HG03378 (cell line): ENCODE measurements at regions not wholly inside any gene's neighbourhood (a gene's known extent, or its start where the extent isn't known, plus 50 kb on each side); places are given as distances from the start of the nearest gene placed in this dataset.

Experiments
- ATAC-seq: cut with Tn5 transposase; IDR thresholded peaks from one replicate; pipeline ENCODE4 v1.9.1; 2021; ENCODE audit warnings: mild to moderate bottlenecking, moderate library complexity; ENCODE audit not compliant: unreplicated experiment

DNA sequence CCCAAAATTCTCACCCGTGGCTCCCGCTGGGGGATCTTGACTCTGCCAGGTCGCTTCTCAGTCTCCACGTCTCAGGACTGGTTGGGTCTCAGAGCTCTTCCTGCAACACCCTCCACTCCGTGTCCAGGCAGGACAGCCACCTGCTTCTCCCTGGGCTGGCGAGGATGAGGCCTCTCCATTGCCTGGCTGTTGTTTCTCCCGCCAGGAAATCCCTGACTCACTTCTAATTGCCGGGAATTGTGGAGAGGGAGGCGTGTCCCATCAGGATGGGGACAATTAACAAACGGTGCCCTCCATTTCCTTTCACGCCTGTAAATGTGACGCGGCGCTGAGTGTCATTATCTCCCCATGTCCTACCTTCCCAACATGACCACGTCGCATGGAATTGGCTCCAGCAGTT, 204.5 kb downstream of the RBFOX3 start:
- no peak for ATAC-seq

DNA sequence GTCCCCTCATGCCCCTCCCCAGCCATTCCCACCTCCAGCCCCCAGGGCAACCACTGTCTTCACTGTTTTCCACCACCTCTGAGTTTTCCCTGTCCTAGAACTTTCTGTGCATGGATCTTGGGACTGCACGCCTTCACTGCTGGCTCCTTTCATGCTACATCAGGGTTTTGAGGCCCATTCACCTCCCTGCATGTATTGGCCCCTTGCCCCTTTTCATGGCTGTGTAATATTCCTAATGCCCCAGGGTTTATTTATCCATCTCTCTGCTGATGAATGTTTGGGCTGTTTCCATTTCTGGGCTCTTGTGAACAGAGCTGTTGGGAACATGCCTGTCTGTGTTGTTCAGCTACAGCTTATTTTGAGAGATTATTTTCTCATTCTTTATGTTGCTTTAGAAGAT, 205.0 kb downstream of the RBFOX3 start:
- no peak for ATAC-seq

DNA sequence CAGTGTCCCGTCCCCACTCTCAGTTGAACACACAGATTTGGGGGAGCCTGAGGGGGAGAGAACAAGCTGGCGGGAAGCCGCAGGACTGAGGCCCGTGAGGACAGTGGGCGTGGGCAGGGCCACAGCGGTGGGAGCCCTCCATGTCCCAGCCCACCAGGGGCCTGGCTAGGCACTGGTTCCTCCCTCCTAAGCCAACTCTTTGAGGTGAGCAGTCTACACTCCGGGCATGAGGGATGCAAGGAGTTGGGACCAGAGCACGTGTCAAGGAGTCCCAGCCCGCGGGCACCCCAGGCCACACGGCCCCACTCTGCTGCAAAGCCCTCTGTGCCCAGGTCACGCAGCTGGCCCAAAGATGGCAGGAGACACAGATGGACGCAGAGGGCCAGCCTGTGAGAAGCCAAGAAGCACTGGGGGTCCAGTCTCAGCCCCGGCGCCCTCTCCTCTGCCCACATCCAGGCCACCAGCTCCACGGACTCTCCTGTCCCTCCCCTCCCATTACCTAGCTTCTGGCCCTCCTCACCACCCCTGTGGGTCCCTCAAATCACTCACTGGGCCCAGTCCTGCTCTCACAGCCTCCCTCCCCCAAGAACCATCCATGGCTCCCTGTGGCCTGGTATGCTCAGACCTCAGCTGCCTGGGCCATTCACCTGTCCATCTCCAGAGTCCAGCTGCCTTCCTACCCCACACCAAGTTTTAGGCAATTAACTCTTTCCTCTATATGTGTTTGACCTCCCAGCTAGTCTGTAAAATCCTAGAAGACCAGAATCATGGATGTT, 206.5 kb downstream of the RBFOX3 start:
- no peak for ATAC-seq

DNA sequence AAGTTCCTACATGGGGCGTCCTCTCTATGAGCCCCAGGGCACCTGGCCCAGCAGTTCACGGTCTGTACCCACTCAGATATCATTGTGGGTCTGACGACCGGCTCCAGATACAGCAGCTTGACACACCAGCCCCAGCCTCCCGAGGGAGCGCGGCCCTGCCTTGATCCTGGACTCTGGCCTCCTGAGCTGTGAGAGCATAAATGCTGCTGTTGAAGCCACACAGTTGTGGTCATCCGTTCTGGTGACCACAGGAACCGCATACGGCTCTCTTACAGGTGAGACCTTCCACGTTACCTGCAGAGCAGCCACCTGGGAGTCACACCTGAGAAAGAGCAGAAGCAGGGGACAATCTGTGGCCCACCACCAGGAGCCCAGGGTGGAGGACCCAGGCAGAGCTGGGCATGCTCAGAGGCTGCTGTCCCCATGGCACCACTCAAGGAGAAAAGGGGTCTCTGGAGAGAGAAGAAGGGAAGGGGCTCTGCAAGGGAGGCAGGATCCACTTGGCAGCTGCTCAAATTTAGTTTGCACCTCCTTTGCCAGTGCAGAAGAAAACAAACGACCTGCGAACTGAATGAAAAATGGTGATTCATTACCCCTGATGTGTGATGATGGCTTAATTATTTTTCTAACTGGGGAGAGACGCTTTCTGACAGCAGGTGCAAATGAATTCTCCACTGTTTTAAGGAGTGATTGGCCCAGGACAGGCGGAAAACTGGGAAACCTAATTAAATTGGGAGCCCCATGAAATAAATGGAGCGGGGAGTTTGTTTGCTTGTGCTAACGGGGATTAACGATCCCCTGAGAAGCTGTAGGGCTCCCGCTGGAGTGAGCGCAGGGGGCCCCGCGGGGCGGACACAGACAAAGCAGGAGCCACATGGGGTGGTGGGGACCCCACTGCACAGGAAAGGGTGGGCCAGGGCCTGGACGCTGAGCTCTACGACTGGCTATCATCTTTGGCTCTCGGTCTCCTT, 208.9 kb downstream of the RBFOX3 start:
- no peak for ATAC-seq

DNA sequence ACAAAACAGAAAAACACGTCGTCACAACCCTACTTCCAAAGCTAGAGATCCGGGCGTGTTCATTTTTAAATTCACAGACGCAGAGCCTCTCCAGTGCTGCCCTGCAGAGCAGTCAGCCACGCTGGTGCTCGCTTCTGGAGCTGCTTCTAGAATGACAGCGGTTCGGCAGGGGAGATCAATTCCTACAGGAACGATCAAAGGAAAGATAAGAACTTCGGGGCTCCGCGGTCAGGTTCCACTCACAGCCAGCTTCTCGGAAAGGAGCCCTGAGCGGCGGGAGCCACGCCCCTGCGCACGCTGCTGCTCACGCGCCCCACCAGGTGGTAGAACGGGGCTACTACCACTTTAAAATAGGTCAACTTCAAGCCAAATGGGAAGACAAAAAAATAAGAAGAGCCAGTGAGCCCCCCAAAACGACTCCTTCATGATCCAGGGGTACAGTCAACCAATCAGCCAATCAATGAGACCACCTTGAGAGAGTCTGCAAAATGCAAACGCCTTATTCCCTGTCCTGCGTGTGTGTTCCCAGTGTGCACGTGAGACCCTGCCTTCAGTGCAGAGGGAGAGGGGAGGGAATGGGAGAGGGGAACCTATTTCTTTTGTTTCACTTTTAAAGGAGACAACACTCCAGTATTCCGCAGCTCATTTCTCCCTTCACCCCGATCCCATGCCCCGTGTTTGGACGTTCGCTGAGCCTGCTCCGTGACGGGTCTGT, 209.7 kb downstream of the RBFOX3 start:
- no peak for ATAC-seq

DNA sequence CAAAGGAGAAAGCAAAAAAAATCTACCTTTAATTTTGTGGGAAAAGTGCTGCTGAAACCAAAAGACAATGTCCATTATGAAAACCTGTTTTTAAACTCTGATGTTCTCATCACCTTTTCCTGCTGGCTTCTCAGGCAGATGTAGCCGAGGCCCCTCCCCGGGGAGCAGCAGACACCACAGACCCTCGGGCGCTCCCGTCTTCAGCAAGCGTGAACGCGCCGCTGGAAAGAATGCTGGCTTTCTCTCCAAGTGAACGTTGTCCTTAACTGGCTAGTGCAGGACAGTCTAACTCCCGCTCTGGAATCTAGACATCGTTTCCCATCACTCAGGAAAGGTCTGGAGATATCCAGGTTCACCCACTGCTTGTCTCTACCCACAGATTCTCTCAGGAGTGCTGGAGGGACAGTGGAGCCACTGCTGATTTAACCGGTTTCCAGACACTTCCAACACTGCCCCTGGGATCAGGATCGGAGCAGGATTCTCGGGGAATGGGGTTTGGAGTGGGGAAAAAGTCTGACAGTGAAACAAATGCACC, 211.2 kb downstream of the RBFOX3 start:
- no peak for ATAC-seq

DNA sequence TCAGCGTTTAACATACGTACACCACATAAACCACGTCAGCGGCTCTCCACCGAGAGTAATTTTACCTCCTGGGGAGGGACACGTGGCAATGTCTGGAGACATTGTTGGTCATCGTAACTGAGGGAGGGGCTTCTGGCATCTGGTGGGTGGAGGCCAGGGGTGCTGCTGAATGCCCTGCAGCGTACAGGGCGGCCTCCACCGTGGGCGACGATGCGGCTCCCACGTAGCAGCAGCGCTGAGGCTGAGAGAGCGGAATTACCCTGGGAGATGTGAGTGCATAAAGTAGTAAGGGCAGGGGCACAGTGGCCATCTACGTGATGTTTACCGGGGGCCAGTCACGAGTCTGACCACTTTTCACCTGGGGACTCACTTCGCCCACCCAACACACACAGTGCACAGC, 212.4 kb downstream of the RBFOX3 start:
- no peak for ATAC-seq

DNA sequence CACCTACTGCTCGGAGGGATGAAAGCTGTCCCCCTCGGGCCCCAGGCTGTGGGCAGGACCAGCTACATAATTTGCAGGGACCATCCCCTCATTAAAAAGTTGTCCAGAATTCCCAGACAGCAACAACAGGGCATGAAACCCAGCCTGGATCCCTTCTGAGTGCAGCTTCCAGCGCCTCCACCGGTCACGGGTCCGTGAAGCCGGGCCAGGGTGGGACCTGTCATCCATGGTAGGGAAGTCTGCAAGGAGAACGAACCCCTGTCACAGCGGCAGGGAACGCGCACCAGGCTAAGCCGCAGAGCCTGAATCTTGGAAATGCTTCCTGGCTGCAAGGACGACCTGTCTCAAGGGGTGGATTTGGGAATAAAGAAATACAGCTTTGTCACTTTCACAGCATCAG, 214.2 kb downstream of the RBFOX3 start:
- ATAC-seq: no peak

DNA sequence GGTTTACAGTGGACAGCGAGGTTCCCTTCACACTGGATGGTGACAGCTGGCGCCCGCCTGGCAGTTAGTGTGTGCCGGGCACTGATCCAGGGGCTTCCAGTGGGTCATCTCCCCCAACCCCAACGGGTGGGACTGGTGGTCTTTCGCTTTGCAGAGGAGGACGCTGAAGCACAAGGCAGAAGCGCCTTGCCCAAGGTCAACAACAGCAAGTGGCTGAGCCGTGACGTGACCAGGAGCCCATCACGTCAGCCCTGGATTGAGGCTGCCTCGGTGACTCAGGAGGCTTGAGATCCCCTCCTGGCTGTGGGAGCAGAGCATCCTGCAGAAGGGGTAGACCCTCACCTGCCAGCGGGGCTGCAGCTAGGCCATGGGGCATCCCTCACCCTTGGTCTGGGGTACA, 215.3 kb downstream of the RBFOX3 start:
- no peak for ATAC-seq

DNA sequence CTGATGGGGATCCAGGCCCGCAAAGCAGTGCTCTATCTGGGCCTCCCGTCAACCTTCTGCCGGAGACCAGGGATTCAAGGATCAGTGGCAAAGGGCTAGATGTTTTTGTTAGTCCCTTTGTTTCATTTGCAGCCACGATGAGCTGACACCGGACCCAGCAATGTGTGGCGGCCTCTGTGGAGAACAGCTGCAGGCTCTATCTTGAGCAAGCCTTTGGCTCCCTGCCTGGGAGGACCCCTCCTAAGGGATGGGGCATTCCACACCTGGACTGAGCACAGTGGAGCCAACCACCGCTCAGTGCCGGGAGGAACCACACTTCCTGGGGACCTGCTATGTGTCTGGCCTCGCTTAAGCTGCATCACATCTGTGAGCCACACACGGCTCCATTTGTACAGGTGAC, 215.8 kb downstream of the RBFOX3 start:
- no peak for ATAC-seq

DNA sequence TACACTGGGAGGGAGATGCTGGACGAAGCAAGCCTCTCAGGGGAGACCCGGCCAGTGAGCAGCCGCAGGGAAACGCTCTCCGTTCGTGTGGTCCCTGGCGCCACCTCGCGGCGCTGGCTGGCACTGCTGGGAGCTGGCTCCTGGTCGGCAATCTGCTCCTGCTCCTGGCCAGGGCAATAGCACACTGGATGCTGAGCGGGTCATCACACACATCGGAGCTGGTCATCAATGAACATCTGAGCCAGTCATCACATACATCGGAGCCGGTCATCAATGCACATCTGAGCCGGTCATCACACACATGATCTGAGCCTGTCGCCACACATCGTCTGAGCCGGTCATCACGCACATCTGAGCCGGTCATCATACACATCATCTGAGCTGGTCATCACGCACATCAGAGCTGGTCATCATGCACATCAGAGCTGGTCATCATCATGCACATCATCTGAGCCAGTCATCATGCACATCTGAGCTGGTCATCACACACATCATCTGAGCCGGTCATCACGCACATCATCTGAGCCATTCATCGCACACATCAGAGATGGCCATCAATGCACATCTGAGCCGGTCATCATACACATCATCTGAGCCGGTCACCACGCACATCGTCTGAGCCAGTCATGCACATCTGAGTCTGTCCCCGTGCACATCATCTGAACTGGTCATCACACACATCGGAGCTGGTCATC, 217.3 kb downstream of the RBFOX3 start:
- ATAC-seq: no peak

DNA sequence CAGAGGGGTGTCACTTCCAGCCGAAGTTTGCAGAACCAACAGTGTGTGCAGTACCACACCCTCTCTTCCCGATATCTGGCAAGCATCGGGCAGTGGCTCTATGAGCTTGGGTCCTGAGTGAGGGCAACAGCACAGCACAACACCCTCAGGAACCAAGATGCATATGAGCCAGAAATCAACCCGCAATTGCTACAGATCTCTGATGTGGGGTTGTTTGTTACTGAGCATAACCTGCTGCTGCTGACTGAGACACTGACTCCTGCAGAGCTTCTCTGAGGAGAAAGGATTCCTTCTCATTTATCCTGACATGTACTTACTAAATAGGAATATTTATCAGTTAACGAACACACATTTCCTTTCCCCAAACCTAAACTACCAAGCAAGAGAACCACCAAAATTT, 218.3 kb downstream of the RBFOX3 start:
- ATAC-seq: no peak

DNA sequence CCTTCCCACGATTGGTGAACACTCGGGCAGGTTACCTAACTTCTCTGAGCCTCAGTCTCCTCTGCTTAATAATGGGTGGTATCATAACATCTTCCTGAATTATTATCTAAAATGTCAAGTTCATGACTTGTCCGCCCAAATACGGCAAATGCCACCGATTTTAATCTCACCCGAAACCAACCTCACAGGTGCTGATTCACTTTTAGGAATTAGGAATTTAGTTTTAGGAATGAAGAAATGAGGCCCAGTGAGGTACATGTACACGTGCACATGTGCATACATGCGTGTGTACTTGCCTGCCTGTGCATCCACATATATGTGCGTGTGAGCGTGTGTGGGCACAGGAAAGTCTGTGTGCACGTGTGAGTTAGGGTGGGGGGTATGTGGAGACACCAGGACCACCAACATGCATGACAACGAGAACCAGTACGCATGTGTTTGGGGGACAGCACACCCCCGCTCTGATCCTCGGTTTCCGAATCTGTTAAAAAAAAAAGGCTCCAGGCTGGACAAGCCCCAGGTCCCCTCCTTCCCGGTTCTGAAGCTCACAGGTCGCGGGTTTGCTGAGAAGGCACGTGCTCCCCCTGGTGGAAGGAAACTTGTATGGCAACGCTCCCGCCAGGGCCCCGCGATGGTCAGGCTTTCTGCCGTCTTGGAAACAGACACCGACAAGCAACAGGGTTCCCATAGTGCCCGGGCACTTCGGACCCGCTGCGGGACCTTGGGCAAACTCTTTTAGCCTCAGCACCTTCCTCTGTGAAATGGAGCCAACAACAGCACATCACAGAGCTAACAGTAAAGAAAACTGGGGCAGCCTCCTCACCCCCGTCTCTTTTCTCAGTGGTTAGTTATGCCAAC, 219.2 kb downstream of the RBFOX3 start:
- ATAC-seq: no peak

DNA sequence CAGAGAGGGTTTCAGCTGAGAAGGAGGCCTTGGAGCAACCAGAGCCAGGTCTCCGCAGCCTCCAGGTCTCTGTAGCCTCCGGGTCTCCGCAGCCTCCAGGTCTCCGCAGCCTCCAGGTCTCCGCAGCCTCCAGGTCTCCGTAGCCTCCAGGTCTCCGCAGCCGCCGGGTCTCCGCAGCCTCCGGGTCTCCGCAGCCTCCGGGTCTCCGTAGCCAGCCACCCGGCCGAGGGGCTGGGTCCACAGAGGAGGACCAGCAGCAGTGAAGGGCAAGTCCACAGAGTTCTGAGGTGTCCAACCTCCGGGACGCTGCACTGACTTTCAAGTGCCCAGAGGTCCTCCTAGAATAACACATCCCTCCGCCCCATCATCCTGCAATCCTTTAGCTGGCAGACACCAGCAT, 221.0 kb downstream of the RBFOX3 start:
- ATAC-seq: no peak

DNA sequence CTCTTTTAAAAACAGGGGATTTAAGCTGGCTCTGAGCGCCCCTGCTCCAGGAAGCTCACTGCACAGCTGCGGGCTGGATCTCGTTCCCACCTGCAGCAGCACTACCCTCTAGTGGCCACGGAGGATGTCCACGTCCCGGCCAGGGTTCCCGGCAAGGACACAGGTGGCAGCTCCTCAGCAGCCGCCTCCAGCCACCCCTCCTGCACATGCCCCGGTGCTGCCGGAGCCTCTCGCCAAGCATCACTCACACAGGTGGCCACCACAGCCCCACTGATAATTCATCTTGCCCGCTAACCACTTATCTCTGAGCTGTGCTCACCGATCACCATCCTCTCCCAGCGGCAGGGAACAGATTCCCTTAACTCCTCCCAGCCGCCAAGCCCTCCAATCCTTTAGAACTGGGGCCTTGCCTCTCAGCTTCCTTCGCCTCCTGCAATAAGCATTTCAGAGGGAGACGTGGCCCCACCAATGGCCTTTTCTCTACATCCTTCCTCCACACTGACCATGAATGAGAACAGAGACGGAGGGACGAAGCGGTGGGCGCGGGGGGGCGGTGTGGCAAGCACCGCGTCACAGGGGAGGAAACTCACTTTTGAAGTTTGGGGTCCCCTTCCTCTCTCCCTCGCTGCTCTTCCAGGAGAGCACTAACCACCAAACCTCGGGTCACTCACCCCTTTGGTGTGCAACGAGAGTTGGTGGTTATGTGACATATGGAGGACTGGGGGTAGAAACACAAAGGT, 222.1 kb downstream of the RBFOX3 start:
- no peak for ATAC-seq

DNA sequence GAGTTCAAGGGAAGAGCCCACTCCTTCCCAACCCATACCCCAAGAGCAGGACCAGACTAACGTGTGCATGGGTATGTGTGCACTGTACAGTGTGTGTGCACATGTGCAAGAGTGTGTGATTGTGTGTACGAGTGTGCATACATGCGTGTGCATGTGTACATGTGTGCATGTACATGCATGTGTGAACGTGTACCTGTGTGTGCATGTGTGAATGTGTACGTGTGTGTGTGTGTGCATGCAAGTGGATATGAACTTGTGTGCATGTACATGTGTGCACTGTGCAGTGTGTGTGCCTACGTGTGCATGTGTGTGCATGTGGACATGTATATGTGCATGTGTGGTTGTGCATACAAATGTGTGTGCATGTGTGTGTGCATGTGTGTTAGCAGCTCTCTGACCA, 223.1 kb downstream of the RBFOX3 start:
- no peak for ATAC-seq

DNA sequence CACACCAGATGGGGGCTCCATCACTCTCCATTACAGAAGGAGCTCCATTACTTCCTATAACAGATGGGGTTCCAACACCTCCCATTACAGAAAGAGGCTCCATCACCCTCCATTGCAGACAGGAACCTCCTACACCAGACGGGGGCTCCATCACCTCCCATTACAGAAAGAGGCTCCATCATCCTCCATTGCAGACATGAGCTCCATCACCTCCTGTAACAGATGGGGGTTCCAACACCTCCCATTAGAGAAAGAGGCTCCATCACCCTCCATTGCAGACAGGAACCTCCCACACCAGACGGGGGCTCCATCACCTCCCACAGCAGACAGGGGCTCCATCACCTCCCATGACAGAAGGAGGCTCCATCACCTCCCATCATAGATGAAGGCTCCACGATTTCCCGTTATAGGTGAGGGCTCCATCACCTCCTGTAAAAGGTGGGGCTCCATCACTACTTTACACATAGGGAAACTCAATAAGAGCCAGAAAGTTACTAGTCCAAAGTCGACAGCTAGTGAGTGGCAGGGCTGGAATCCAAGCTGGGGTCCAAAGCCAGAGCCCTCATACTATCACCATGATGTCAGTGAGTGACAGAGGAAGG, 224.8 kb downstream of the RBFOX3 start:
- no peak for ATAC-seq

DNA sequence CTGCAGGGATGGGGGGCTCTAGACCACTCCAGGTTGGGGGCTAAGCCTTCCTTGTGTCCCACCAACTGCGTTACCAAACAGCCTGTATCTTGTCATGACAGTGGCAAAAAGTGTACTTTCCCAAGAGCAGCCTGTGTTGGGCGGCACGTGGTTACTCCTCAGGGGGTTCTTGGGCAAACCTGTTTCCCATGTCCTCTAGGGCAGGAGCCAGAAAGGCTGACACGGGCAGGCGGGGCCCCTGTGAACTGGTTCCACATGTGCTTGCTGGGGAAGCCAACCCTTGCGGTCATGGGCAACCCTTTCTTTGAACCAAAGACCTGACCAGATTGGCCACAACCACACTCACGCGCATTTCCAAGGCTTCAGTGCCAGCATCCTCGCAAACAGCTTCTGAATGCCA, 228.5 kb downstream of the RBFOX3 start:
- ATAC-seq: no peak
